NCI-H146 (cell line): ENCODE measurements at regions not wholly inside any gene's neighbourhood (a gene's known extent, or its start where the extent isn't known, plus 50 kb on each side); places are given as distances from the start of the nearest gene placed in this dataset.

Experiments
- DNase-seq: peaks from one replicate; lab custom pipeline; 2025; lab: John Stamatoyannopoulos, UW

DNA sequence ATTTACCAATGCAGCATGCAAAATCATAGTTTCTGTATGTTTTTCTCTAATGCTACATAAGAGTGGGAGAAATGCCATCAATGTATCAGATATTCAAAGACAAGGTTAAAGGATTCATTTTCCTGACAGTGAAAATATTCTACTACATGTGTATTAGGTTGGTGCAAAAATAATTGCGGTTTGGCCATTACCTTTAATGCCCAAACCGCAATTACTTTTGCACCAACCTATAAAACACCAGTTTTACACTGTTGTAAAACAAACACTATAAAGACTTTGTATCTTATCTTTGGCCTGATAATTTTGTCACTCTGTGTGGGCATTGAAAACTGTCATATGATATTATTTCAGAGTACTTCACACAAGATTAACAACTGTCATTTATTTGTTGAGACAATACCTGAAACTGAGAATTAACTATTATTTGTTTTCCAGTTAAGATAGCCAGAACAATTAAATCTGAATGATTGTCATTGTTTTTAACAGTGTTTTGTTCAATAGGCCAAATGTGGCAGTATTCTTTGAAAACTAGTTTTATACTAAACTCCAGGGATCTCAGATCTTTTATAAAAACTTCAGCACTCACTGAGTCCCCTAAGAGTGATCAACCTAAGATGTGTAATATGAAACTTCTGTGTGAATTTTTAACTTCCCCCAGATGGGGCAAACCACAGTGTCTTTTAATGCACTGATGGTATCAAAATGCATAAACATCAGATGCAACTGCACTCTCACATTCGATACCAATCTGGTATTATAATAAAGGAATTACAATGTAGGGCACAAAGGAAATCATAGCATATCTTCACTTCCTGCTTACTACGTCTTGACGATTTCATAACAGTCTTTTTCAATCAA, 53.8 kb upstream of the FBN2 start:
- DNase-seq, result no peak

DNA sequence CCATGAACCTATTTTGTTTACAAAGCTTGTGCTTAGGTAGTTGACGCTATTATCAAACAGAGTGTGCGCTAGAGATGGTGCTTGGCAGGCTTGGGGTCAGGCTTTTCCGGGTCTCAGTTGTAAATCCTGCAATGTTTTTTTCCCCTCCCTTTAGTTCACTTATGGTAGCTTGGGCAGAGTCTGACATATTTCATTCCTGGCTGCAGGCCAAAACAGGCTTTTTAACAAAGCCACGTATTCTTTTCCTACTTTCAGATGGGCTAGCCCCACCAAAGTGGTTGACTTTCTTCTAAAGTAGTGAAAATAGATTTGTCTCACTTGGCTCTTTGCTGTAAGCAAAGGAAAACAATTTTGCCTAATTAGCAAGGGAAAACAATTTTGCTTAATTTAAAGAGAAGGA, 58.0 kb upstream of the FBN2 start:
- no peak for DNase-seq

DNA sequence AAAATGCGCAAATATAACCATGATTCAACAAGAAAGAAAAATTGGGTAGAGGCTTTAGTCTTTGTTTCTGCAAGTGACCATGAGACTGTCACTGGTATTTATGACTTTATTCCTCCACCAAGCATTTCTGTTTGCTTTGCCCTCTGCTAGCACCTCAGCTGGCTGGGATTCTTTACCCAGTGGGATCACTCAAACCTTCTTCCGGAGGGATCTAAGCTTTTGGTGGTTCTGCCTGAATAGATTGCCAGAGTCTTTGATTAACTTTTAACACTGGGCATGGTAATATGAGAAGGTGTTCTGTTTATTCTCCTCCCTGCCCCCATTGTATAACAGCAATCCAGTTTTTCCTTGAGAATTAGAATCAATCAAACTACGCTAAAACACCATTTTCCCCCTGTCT, 59.1 kb upstream of the FBN2 start:
- DNase-seq, result no peak

DNA sequence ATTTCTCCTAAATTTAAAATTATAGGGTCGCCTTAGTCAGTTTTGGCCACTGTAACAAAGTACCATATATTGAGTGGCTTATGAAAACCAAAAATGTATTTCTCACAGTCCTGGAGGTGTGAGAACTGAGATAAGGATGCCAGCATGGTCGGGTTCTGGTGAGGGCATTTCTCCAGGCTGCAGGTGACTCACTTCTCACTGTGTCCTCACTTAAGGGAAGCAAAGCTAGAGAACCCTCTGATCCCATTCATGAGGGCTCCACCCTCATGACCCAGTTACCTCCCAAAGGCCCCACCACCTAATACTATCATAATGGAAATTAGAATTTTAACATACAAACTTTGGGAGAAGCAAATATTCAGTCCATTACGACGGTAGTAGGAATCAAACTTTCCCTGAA, 75.1 kb upstream of the FBN2 start:
- no peak for DNase-seq

DNA sequence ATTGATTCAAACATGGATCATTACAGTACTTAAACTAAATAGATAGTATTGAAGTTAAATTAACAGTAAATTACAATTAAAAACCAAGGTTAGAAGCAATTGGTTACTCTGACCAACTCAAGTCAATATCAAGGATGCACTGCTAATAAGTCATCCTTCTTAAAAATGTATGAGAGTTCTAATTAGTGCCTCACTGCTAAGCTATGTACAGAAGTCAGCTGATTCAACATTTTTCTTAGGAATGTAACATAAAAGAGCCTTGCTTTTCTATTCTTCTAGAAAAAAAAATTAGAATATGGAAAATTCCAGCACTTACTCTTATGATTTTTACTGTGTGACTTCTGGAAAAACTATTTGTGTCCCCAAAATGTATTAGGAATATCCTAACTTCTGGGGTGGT, 75.7 kb upstream of the FBN2 start:
- DNase-seq, result no peak

DNA sequence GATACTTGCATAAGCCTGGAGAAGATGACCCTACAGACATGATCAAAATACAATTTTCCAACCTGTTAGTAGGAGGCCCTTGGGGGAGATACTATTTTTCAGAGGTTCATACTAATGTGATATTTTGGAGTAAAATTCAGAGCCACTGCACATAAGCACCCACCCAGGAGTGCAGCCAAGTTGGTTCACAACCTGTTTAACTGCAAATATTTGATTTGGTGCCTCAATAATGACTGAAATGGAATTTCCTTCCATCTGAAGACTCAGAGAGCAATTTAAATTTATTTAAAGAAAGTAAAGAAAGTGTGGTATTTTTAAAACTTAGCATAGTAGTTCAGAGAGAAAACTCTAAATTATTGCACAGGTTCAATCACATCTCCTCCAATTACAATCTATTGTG, 77.5 kb upstream of the FBN2 start:
- DNase-seq, result no peak

DNA sequence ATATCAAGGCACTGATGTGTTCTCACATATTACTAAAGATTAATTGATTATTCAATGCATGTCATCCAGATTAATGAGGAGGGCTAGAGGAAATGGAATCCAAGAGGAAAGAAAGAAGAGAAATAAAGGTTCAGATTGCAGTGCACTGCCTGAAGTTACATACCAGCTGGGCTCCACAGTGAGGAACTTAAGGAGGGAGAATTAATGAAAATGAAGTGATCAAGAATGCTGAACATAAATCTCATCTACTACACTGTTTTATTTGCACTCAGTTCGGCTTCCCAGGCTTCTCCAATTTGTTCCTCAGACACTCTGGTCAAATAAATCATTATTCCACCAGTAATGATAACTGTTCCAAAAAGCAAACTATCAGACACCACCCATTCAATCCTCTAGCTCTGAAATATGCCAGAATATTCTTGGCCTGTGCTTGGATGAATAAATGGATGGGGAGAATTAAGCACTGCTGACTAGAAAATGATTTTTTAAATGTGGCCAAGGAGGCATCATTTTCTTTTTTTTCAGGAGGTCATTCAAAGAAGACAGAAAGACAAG, 88.6 kb upstream of the FBN2 start:
- DNase-seq, result no peak

DNA sequence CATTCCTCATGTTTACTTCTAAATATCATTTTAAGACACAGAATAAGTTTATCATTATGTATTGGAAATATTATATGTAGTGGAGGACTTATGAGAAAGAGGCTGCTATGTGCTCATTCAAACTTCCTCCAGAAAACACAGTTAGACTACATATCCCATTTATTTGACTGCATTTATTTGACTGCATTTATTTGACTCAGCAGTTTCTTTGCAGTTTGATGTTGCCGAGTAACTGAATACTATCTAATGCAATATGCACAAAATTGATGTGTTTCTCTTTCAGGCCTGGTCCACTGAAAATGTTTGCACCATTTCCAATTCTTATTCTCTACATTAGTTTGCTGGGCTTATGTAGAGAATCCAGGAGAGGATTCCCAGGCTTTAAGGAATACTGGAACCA, 89.9 kb upstream of the FBN2 start:
- DNase-seq, result no peak

DNA sequence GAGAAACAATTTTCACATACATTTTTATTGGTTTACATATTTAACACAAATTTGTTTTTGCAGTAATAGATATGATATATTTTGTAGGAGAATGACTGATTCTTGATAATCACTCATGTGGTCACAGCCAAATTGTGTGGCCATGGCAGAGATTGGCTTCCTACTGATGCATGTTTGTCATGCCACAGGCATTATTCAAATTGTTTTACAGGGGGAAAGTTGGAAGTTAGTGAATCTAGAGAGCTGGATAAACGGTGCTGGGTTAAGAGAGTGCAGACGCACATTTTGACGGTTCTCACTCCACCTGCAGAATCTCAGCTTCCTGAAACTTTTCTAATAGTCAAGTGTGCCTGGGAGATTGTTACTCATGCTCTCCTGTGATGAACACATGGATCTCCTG, 91.1 kb upstream of the FBN2 start:
- no peak for DNase-seq

DNA sequence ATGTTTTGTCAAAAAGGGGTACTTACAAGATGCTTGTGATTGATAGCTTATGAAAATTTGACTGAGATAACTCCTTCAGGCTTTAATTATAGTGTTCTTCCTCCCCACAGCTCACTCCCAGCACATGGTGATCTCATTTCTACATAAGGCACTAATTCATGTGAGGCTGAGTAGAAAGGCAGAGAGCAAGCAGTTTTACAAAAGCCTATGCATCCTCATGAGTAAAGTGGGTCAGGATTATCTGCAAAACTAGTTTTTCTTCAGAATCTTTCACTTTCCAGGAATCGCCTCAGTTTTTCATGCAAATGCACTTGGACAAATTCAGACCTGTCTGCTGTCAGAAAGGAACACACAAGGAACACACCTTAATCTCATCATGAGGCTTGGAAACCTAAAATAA, 92.1 kb upstream of the FBN2 start:
- DNase-seq, result no peak

DNA sequence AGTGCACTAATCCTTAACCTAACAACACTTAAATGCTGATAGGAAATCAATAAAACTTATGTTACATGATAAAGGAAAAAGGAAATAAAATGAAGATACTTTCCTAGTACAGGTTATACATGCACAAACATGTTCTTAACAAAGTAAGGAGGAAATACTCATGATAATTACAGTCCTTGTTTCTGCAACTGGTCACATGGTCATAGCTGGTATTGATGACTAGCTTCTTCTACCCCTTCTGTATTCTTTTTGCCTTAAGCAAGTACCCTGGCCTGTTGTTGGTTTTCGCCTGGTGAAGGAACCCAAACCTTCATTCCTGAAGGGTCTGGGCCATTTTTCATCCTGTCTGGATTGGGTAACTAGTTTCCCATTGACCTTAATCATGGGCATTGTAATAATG, 93.7 kb upstream of the FBN2 start:
- DNase-seq, result no peak

DNA sequence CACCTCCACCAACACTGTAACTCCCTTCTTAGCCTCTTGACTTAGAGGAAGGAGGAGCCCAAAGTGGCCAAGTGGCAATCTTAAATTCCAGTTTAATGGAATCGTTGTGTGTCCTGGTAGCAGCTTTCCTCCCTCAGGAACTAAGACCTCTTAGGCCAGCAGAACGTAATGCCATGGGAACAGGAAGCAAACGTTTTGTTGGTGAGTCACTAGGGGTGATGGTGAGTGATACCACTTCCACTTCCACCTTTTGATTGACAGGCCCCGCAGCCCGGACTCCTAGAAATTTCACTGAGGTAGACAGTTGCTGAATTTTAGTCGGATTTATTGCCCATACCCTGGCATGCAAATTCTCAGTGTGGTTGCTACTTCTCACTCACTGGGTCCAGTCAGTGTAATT, 94.2 kb upstream of the FBN2 start:
- no peak for DNase-seq

DNA sequence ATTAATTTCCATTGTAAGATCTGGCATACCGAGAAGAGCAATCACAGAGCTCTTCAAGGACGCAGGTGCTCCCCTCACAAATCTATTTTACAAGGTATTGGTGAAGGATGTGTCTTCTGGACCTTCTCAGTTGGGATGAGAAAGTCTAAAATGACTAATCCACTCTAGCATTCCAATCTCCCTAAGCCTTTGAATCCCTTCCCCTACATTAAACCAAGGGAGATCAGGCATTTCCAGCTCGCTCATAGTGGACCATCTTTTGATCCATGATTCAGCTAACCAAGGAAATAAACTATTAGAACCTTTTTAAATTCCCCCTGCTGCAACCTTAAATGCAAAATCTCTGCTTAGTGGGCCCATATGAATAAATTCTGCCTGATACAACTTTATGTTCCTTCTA, 95.9 kb upstream of the FBN2 start:
- DNase-seq, result no peak

DNA sequence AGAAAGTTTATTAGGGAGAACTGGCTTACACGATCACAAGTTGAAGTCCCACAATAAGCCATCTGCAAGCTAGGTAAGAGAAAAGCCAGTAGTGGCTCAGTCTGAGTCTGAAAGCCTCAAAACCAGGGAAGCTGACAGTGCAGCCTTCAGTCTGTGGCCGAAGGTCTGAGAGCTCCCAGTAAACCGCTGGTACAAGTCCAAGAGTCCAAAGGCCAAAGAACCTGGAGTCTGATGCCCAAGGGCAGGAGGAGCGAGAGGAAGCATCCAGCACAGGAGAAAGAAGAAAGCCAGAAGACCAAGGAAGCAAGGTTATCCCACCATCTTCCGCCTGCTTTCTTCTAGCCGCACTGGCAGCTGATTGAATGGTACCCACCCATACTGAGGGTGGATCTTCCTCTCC, 97.3 kb upstream of the FBN2 start:
- DNase-seq, result no peak

DNA sequence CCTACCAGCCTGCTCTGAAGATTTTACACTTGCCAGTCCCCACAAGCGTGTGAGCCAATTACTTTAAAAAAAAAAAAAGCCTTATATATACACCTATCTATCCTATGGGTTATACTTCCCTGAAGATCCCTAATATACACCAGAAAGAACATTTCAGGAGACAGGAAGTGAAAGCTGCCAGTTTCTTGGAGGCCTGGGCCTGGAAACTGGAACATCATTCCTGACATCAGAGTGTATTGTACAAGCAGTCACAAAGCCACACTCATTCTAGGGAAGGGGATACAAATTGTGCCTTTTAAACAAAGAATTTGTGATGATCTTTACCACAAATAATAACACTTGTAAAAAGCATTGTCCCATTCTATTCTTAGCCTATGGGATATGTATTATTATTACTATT, 98.3 kb upstream of the FBN2 start:
- no peak for DNase-seq

DNA sequence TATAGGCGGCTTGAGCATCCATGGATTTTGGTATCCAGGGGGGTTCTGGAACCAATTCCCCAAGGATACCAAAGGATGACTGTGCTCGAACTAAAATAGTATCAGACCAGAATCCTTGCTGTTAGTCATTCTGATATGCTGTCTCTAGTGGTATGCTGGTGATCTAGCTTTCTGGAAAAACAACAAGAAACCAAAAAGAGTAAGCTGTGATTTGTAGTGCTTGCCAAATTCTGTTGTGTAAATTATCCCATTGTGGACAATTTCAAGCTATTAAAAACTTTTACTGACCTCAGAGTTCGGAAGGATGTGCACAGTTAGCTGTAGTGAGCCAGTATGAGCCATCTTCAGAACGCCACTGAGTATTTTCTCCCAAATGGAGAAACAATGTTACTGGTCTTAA, 99.0 kb upstream of the FBN2 start:
- no peak for DNase-seq

DNA sequence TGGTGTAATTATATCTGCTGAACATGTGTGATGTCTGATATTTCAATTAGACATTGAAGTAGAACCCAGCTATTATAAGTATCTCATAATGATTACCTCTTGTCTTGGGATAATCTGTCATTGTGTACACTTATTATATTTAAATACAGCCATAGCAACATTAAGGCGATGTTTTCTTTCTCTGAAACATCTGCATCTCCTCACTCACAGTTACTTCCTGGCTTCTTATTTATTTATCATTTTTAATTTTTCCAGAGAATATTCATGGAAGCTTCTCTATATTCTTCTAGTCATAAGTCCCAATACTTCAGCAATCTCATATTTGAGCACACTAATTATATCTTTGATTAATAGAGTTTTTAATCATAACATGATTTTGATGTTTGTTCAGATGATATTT, 103.8 kb upstream of the FBN2 start:
- no peak for DNase-seq

DNA sequence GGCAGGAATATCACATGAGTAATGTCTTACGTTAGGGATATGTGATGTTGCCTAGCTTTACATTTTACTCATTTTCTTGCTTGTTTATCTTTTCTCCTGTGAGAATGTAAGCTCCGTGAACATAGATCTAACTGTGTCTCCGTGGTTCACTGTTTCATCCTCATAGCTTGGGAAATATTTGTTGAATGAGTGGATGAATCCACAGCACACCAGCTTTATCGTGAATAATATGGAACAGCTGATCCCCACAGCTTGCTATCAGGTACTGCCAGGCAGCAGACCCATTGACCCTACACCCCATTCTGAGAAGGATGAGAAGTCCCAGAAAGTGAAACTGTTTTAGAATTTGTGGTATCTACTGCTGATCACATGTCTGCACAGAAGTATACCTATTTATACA, 106.8 kb upstream of the FBN2 start:
- DNase-seq, result no peak

DNA sequence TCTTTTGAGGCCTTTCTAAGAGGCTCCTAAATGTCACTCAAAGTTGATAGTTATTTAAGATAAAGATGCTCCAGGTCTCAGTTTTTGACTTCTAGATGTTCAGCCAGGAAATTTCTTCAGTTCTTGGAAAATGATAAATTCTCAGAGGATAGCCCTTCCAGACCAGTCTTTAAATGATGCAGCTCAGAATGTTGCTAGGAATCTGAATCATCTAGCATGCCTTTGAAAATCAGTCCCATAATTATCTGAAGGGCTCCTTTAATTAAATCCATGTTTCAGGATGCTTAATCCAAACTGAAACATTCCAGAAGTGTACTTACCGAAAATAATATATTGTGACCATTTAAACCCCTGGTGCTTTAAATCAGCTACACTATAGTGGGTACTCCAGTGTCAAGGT, 107.5 kb upstream of the FBN2 start:
- no peak for DNase-seq

DNA sequence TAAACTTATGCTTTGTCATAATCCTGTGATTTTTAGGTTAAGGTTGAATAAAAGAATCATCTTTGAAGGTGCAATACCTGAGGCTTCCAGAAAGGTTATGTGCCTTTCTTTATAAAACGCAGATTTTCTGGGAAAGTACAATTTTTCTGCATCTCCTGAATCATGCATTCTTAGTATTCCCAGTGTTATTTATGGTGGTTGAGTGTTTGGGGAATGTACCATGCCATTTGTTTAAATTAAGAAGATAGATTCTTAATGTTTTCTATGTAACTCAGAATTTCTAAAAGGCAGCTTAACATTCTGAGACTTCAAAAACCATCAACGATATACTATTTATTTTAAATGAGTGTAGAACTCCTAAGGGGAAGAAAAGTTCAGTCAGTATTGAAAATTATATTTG, 108.1 kb upstream of the FBN2 start:
- no peak for DNase-seq

DNA sequence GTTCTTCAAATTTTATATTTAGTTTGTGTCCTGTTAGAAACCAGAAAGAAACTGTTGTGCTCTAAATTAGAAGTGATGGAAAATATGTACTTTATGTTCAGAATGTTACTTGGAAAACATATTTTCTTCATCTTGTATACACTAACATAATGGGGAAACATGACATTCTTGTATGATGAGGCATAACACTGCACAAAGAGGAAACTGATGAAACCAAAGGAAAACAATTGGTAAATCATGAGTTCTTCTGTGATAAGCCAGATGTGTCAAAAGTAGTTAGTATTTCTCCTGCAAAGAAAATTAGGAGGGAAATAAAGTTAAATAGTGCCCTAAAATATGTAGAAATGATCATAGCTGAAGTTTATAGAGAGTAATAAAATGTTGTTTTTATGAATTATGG, 111.1 kb upstream of the FBN2 start:
- no peak for DNase-seq

DNA sequence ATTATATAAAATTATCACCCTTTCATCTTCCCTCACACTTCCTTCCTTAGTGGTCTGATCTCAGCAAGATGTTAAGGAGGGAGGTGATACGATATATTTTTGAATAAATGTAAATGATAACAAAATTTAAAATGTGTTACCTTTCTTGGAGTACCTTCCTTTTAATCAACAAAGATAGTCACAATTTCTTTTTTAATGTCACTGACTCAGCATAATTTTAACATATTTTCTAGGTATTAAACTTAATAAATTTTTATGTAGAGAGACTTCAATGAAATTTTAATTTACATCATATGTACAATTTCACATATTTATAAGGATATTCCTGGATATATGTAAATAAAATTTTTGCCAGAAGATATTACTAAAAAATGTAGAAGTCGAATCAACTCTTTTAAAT, 125.0 kb upstream of the FBN2 start:
- no peak for DNase-seq

DNA sequence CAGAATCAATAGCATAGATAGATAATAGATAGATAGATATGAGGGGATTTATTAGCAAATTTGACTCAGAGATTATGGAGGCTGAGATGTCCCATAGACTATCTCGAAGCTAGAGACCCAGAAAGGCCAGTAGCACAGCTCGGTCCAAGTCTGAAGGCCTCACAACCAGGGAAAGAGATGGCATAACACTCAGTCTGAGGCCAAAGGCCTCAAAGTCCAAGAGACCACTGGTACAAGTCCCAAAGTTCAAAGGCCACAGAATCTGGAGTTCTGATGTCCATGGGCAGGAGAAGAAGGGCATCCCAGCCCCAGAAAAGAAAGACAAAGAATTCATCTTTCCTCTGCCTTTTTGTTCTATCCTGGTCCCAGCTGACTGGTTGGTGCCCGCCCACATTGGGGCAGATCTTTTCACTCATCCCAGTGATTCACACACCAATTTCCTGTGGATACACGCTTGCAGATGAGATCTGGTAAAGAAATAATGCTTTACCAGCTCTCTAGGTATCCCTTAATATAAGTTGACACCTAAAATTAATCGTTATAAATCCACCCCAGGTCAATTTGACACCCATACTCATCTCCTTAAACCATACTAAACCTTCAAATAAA, 127.8 kb upstream of the FBN2 start:
- no peak for DNase-seq

DNA sequence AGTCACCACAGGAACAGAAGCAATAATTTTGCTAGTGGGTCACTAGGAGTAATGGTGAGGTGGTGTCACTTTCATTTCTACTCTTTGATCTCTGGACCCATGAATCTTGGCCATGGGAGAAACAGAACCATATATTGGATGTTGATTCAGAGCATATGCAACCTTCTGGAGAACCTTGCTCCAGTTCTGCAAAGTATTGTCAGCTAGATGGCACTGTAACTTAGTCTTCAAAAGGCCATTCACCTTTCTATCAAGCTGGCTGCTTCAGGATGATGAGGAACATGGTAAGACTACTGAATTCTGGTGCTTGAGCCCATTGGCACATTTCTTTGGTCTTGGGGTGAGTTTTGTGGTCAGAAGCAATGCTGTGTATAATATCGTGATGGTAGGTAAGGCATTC, 129.1 kb upstream of the FBN2 start:
- no peak for DNase-seq
